ENCODE measurements at regions not wholly inside any gene's neighbourhood (a gene's known extent, or its start where the extent isn't known, plus 50 kb on each side); places are given as distances from the start of the nearest gene placed in this dataset.
"Not testable (repeated sequence)": the region's sequence is repeated elsewhere in the genome, so short reads cannot be mapped to it uniquely, and the experiment has no call there.

DNA sequence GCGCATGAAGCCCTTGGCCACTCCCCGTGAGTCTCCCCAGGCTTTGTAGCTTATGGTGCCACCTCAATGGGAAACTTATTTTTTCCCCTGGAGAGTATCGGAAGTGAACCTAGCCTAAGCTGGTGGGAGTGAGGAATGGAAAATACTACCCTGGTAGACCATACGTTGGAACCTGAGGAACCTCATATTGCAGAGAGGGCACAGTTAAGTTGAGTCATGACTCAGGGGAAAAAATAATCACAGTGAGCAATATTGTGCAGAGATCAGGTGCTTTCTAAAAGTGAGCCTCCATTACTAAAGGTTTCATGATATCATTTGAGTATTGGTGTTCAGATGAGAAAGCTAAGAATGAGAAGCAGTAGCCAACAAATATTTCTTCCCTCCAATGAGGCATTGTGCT is 360.5 kb upstream of the NT5C1B start:
- no peak overlapping the region for H3K27ac ChIP-seq
- no peak for TF ChIP-seq POLR2A (IDR thresholded peaks at IDR 0.05)
- TF ChIP-seq POLR2AphosphoS5 (IDR thresholded peaks at IDR 0.05; ENCODE audit: insufficient read depth in 1 of 2, low read depth in 1 of 2): no peak
- TF ChIP-seq, protein P1, sequence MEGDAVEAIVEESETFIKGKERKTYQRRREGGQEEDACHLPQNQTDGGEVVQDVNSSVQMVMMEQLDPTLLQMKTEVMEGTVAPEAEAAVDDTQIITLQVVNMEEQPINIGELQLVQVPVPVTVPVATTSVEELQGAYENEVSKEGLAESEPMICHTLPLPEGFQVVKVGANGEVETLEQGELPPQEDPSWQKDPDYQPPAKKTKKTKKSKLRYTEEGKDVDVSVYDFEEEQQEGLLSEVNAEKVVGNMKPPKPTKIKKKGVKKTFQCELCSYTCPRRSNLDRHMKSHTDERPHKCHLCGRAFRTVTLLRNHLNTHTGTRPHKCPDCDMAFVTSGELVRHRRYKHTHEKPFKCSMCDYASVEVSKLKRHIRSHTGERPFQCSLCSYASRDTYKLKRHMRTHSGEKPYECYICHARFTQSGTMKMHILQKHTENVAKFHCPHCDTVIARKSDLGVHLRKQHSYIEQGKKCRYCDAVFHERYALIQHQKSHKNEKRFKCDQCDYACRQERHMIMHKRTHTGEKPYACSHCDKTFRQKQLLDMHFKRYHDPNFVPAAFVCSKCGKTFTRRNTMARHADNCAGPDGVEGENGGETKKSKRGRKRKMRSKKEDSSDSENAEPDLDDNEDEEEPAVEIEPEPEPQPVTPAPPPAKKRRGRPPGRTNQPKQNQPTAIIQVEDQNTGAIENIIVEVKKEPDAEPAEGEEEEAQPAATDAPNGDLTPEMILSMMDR (IDR thresholded peaks at IDR 0.05): no peak
- no peaks in the 10 kb centered on the region for H3K27me3 ChIP-seq
- no peaks in the 10 kb centered on the region for H3K9me3 ChIP-seq
- intact Hi-C loops (cut with DNase I): no loop called here
- no peaks in the 10 kb centered on the region for H3K4me1 ChIP-seq
- no peak for DNase-seq (ENCODE audit: extremely low spot score in 2 of 2)
- no peak overlapping the region for H3K4me3 ChIP-seq
- no peaks in the 10 kb centered on the region for H3K36me3 ChIP-seq

DNA sequence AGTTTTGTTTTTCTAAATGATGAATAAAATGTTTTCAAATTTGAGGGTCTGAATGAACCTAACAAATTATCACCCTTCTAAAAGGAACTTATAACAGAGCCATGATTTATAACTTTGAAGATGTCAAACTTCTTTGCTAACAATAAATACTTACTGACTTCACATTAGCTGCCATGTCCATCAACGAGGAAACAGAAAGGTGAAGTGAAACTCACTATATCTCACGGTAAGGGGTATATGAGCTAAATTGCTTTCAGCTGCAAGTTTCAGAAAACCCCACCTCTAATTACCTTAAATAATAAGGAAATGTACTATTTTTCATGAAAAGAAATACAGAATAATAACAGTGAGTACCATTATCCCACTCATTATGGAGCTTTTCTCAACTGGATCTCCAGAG is 350.8 kb upstream of the NT5C1B start:
- no peak for DNase-seq (ENCODE audit: extremely low spot score in 2 of 2)
- no peaks in the 10 kb centered on the region for H3K9me3 ChIP-seq
- no peak overlapping the region for H3K4me3 ChIP-seq
- no peaks in the 10 kb centered on the region for H3K36me3 ChIP-seq
- H3K4me1 ChIP-seq: no peaks in the 10 kb centered on the region
- no peak for TF ChIP-seq POLR2A (IDR thresholded peaks at IDR 0.05)
- no peak for TF ChIP-seq POLR2AphosphoS5 (IDR thresholded peaks at IDR 0.05; ENCODE audit: insufficient read depth in 1 of 2, low read depth in 1 of 2)
- TF ChIP-seq, protein P1 (IDR thresholded peaks at IDR 0.05): no peak
- H3K27me3 ChIP-seq: no peaks in the 10 kb centered on the region
- intact Hi-C loops (cut with DNase I): no loop called here
- no peak overlapping the region for H3K27ac ChIP-seq

DNA sequence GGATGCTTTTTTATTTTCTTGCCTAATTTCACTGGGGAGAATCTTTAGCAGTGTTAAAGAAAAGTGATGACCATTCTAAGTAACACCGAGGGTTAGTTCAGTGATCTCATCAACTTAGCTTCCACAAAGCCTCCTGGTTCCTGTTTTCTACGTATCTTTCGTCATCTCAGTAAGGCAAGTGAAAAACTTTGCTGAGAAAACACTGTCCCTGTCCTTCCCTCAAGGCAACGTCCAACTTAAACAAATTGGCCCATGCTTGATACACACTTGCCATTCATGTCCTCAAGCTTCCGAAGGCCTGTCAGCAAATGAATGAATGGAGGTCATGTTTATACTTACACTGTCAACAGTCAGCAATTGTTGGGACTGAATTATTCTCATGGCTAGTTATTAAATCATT is 350.4 kb upstream of the NT5C1B start:
- H3K4me1 ChIP-seq; H3K9me3 ChIP-seq; H3K4me3 ChIP-seq; intact Hi-C loops (cut with DNase I); H3K27ac ChIP-seq; H3K27me3 ChIP-seq; DNase-seq (ENCODE audit: extremely low spot score in 2 of 2); H3K36me3 ChIP-seq: not testable (repeated sequence)

DNA sequence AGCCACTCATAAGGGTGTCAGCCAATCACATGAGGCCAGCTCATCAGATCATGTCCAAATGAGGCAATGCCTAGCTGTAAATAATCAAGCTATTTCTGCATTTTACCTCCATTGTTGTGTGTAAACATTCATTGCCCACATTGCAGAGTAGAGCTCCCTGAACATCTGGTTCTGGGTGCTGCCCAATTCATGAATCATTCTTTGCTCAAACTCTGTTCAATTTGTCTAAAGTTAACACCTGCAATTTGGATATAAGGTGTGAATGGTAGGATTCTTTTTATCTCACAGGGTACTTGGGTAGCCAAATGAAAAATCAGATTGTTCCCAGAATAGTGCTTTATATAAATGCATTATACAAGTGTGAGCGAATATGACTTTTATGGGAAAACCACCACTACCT is 345.5 kb upstream of the NT5C1B start:
- H3K27me3 ChIP-seq: no peaks in the 10 kb centered on the region
- intact Hi-C loops (cut with DNase I): no loop called here
- no peak for DNase-seq (ENCODE audit: extremely low spot score in 2 of 2)
- H3K4me1 ChIP-seq: no peaks in the 10 kb centered on the region
- TF ChIP-seq POLR2AphosphoS5 (IDR thresholded peaks at IDR 0.05; ENCODE audit: insufficient read depth in 1 of 2, low read depth in 1 of 2) (no peak), POLR2A (IDR thresholded peaks at IDR 0.05) (no peak)
- TF ChIP-seq, protein P1 (IDR thresholded peaks at IDR 0.05): no peak
- no peaks in the 10 kb centered on the region for H3K36me3 ChIP-seq
- H3K4me3 ChIP-seq: no peak overlapping the region
- no peaks in the 10 kb centered on the region for H3K9me3 ChIP-seq
- H3K27ac ChIP-seq: no peak overlapping the region

DNA sequence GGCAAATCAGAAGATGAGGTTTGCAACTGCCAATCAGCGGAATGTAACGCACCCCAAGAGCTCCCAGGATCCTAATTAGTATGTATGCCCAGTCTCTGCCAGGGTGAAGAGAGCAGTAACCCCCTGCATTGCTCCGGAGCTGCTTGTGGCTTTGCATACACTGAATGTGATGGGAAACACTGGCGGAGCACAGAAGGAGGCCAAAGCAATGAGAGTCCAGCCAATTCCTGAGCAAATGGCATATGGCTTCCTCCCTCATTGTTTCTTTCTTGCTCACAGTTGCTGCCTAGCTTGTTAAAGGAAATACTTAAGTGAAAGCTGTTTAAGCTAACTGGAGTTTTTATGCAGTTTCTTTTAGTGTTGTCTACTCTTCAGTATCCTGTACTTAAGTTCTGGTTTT is 343.5 kb upstream of the NT5C1B start:
- no peak for TF ChIP-seq POLR2A (IDR thresholded peaks at IDR 0.05)
- no peak for TF ChIP-seq POLR2AphosphoS5 (IDR thresholded peaks at IDR 0.05; ENCODE audit: insufficient read depth in 1 of 2, low read depth in 1 of 2)
- TF ChIP-seq, protein P1 (IDR thresholded peaks at IDR 0.05): no peak
- Histone ChIP-seq H3K9me3 (no peaks in the 10 kb centered on the region), H3K27ac (no peak overlapping the region), H3K36me3 (no peaks in the 10 kb centered on the region), H3K27me3 (no peaks in the 10 kb centered on the region), H3K4me3 (no peak overlapping the region), H3K4me1 (no peaks in the 10 kb centered on the region)
- no peak for DNase-seq (ENCODE audit: extremely low spot score in 2 of 2)
- intact Hi-C loops (cut with DNase I): no loop called here

DNA sequence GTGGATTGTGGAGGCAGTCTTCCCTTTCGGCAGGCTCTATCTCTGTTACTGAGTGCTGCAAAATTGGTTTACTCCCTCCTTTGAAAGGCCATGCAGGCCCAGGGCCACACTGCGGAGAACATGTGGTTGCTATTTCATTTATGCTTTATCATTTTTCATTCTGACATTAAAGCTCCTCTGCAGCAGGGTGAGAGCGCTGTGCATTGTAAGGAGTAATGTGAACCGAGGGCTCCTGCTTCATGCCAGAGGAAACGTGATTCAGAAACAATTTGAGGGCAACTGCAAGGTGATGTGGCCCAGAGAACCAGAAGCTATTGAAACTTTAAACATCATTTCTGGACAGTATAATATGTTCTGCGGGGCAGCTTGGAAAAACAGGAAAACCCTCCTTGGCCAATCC is 341.6 kb upstream of the NT5C1B start:
- Histone ChIP-seq H3K36me3 (no peaks in the 10 kb centered on the region), H3K27me3 (no peaks in the 10 kb centered on the region), H3K27ac (no peak overlapping the region), H3K4me1 (no peaks in the 10 kb centered on the region), H3K4me3 (no peak overlapping the region), H3K9me3 (no peaks in the 10 kb centered on the region)
- no peak for DNase-seq (ENCODE audit: extremely low spot score in 2 of 2)
- TF ChIP-seq, protein P1 (IDR thresholded peaks at IDR 0.05): no peak
- TF ChIP-seq POLR2AphosphoS5 (IDR thresholded peaks at IDR 0.05; ENCODE audit: insufficient read depth in 1 of 2, low read depth in 1 of 2) (no peak), POLR2A (IDR thresholded peaks at IDR 0.05) (no peak)
- intact Hi-C loops (cut with DNase I): no loop called here

Data from vagina (tissue), 2 donors.